HG03108 (cell line): ENCODE measurements at regions not wholly inside any gene's neighbourhood (a gene's known extent, or its start where the extent isn't known, plus 50 kb on each side); places are given as distances from the start of the nearest gene placed in this dataset.
"Not testable (repeated sequence)": the region's sequence is repeated elsewhere in the genome, so short reads cannot be mapped to it uniquely, and the experiment has no call there.

Source experiments
- ATAC-seq: cut with Tn5 transposase; IDR thresholded peaks from one replicate; pipeline ENCODE4 v1.9.1; 2021; ENCODE audit warnings: moderate library complexity; ENCODE audit not compliant: unreplicated experiment

DNA sequence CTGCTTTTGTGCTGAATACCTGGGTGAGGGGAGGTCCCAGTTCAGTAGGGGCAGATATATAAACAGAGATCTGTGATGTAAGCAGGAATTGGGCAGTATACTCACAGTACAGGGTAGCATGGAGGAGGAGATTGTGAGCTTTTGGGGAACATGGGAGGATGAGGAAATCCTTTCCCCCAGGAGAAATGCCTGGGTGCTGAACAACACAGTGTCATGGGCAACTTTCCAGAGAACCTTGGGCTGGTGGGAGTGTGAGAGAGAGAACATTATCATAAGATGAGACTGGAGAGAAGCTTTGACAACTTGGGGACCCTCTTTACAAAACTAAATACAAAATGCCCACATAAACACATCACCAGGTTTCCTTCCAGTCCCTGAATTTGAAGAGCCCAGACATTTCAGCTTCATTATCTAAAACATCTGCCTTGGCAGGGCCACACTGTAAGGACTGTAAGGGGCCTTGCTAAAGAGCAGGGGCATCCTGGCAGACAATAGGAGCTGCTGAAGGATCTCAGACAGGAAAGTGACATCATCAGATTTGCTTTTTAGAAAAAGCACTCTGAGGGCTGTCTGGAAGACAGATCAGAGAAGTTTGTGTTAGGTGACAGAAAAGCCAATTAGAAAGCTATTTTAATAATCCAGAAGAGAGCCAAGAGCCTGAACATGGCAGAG, 105.1 kb upstream of the FOXN2 start:
- no peak for ATAC-seq

DNA sequence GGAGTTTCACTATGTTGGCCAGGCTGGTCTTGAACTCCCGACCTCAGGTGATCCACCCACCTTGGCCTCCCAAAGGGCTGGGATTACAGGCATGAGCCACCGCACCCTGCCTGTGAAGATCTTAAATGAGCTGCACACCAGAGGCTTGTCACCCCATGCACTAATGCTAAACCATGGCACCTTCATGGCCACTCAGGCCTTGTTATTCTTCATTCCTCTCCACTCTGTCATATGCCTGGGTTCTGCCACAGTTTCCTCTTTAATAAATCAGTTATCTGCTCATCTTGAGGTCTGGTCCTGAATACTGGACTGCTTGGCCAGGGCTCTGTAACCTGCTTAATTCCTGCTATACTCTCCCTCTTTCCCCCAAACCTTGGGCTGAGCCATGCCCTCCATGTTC, 104.3 kb upstream of the FOXN2 start:
- no peak for ATAC-seq

DNA sequence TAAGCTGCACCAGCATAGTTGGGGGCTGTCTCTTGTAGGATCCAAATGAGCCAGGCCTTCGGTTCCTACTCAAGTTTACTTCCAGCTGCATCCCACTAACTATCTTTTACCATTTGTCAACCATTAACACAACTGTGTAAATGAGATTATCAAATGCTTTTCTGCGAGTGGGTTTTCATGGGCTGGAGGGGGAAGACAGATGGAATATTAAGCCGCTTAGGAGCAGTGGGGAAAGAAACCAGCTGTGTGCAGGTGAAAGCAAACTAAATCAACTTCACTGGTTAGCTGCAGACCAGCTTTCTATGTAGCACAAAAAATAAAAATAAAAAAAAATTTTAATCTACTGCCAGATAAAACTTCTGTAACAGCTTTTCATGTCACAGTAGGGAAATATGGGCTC, 100.8 kb upstream of the FOXN2 start:
- ATAC-seq, result no peak

DNA sequence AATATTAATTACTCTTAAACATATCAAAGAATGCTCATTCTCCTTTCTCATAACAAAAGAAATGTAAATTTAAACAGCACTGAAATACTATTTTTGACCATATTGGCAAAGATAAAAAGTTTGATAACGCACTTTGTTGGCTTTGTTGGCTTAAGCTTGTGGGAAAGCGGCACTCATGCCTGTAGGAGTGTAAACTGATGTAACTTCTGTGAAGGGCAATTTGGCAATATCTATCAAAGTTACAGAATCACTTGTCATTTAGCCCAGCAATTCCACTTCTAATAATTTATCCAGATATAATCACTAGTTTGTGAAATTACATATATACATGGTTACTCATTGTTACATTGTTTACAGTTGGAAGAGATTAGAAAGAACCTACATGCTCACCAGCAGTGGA, 96.3 kb upstream of the FOXN2 start:
- ATAC-seq, result no peak

DNA sequence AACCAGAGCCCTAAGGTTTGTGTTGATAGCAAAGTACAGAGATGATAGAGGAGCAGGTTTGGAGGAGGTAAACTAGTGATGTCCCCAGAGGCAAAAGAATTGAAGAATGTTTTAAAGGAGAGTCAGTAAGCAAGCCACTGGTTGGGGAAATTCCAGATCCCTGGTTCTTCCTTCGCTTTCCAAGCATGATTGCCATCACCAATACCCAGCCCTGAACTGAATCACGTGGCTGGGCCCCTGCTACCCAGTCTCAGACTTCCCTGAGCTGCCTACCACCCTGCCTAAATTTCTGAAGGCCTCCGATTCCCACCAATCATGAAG, 95.3 kb upstream of the FOXN2 start:
- no peak for ATAC-seq

DNA sequence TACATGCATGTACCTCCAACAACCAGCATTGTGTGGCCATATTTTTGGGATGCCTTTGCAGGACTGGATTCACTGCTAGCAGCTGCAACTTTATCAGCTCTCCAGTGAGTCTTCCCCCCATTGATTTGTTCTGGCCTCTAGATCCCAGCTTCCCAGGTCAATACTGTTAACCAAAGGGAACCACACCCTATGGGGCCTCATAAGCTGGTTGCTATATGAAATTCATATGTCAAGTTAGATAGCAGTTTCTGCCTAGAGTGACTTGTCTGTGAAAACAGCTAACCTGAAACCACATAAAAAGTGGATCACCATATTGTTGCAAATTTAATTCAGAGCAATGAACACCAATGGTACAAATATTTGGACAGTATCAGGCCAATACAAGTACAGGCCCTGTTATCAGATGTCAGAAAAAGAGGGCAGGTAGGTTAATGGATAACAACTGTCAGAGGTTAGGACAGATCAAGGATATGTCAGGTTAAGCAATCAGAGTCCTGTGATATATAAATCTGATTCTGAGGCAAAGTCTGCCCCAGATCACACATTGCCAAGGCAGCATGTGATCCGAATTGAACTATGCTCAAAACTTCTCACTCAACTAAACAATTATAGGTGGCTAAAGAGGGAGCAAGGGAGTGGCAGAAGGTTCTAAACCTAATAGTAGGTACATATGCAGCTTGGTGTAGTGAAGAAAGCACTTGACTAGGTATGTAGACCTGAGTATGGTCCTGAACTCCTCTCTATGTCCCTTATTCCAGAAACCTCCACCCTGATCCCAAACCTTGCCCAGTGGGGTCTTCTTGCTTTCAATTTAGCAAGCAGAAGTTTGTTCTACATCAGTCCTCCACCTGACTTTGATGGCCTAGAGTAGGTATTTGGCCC, 94.7 kb upstream of the FOXN2 start:
- ATAC-seq, result no peak

DNA sequence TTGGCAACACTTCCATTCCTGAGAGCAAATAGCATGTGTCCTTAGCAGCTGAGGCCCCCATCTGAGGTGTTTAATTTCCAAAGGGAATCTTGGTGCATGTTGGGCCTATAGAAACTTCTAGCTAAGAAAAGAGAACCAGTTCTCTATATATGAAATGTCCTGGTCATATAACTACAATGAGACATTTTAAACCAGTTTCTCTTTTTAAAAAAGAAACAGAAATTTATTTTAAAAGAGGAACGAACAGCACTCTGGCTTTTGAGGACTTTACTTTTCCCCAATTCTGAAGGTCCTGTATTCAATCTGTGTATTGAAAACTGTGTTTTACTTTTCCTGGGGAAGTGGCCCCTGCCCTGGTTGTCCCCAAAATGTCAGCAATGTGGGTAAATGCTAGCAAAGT, 94.0 kb upstream of the FOXN2 start:
- no peak for ATAC-seq

DNA sequence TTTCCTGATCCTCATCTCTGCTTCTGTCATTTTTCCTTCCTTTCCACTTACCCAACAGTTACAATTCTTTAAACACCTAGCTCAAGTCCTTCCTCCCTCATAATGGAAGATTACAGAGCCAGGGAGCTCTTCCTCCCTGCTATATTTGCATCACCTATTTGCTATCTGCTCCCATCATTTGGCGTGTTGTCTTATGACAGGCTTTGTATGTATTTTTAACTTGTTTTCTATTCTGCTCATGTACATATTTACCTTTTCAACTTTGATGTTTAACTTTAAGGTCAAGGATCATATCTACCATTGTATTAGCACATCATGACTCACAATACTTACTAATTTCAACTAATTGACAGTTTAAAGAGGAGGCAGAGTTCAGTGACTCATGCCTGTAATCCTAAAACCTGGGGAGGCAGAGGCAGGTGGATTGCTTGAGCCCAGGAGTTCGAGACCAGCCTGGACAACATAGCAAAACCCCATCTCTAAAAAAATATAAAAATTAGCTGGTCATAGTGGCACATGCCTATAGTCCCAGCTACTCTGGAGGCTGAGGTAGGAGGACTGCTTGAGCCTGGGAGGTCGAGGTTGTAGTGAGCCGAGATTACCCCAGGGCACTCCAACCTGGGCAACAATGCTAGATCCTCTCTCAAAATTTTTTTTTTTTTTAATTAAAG, 92.5 kb upstream of the FOXN2 start:
- ATAC-seq, result no peak

DNA sequence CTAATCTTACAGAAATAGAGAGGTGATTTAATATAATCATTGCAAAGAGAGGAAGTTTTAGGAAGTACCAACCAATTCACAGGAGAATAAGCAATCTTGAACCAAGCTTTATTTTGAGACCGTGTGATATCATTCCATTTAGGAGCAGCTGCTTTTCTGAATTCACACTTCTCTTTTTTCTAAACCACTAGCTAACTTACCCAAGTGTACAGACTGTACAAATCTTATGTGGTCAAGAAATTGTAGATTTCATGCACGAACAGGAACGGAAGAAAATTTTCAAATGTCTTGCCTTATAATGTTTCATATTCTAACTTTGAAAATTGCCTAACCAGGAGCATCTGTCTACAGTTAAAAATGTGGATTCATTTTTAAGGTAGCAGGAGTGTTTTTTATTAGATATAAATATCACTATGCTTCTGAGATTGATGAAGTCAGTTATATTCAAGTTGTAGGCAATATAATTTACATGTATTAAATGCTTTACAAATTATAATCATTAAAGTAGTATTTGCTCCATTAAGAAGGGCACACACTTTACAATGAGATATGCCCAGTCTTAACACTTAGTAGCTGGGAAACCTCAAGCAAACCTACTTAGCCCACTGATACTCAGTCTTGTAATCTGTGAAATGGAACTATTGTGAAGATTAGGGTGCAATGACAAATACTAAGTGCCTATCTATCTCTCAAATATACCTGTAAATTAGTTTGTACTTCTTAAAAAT, 86.7 kb upstream of the FOXN2 start:
- ATAC-seq, result peak; percentile 77

DNA sequence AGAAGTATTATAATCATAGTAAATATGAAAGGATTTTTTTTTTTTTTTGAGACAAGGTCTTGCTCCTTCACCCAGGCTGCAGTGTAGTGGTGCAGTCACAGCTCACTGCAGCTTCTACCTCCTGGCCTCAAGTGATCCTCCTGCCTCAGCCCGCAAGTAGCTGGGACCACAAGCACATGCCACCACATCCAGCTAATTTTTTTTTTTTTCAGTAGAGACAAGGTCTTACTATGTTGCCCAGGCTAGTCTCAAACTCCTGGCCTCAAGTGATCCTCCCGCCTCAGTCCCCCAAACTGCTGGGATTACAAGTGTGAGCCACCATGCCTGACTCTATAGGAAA, 86.2 kb upstream of the FOXN2 start:
- no peak for ATAC-seq

DNA sequence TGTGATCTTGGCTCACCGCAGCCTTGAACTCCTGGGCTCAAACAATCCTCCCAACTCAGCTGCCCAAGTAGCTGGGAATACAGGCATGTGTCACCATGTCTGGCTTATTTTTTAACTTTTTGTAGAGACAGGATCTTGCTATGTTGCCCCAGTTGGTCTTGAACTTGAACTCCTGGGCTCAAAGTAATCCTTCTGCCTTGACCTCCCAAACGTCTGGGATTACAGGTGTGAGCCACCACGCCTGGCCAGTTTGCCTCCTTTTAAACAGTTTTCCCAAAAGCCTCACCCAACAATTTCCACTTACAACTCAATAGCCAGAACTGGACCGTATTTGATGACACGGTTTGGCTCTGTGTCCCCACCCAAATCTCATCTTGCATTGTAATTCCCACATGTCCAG, 85.4 kb upstream of the FOXN2 start:
- no peak for ATAC-seq

DNA sequence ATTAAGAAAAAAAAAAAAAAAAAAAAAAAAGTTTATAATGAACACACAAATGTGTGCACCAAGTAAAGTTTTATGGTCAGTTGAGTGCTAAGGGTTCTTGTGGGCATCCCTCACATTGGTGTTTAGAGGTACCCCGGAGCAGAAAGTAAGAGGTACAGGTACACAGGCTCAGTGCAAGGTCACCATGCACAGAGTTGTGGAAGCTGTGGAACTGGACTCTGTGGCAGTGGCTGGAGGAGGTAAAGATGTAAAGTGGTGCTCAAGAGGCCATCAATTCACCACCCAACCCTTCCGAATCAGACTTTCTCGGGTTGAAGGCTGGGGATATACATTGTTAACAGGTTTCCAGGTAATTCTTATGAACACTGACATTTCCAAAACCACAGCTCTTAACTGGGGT, 83.6 kb upstream of the FOXN2 start:
- ATAC-seq, result no peak

DNA sequence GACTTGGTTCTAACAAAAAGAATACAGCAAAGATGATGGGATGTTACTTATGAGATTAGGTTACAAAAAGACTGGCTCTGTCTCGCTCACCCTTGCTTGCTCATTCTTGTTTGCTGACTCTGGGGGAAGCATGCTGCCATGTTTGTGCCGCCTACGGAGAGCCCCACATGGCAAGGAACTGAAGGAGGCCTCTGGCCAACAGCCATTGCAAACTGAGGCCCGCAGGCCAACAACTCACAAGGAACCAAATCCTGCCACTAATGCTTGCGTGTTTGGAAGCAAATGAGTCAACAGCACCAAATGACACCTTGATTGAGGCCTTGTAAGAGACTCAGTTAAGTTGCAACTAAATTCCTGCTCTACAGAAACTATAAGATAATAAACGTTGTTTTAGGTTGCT, 82.1 kb upstream of the FOXN2 start:
- no peak for ATAC-seq

DNA sequence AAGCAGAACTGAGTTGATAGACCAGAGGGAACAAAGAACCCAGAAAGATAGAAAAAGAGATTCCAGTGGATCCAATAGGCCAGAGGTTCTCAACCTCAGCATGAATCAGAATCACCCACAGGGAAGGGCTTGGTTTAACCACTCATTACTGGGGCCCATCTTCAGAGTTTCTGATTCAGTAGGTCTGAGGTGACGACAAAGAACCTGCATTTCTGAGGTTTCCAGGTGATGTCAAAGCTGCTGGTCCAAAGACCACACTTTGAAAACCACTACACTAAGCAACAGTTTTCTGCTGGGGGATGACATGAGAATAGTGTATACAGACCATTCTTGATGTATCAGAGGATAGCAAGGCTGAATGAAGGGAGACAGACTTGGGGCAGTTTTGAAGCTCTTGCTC, 81.5 kb upstream of the FOXN2 start:
- no peak for ATAC-seq

DNA sequence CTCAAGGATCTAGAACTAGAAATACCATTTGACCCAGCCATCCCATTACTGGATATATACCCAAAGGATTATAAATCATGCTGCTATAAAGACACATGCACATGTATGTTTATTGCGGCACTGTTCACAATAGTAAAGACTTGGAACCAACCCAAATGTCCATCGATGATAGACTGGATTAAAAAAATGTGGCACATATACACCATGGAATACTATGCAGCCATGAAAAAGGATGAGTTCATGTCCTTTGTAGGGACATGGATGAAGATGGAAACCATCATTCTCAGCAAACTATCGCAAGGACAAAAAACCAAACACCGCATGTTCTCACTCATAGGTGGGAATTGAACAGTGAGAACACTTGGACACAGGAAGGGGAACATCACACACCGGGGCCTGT, 80.7 kb upstream of the FOXN2 start:
- ATAC-seq, result not testable (repeated sequence)

DNA sequence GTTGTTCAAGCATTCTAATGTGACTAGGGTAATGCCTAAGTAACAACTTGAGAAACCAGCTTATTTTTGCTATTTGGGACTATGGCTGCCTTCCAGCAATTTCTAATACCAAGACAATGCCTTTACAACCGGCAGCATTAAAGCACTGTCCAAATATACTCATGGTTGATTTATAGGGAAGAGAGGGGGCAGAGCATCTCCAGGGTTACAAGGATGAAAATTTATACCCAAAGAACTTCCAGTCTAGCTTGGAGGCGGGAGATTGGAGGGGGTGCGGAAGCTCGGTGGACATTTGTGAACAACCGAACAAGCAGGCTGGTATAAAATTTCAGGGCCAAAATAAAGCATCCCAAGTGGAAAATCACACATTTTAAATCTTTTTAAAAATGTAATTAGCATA, 79.4 kb upstream of the FOXN2 start:
- no peak for ATAC-seq

DNA sequence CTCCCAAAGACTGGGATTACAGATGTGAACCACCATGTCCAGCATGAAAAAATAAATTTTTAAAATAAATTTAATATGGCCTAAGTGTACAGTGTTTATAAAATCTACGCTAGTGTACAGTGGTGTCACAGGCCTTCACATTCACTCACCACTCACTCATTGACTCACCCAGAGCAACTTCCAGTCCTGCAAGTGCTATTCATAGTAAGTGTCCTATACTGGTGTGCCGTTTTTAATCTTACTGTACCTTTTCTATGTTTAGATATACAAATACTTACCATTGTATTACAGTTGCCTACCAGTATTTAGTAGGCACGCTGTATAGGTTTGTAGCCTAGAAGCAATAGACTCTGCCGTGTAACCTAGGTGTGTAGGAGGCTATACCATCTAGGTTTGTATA, 76.1 kb upstream of the FOXN2 start:
- no peak for ATAC-seq

DNA sequence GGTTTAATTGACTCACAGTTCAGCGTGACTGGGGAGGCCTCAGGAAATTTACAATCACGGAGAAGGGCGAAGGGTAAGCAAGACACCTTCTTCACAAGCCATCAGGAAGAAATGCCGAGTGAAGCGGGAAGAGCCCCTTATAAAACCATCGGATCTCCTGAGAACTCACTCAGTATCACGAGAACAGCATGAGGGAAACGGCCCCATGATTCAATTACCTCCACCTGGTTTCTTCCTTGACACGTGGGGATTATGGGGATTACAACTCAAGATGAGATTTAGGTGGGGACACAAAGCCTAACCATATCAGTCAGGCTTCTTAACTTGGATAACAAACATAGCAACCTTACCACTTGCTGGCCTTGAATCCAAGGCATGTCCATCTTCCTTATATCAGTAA, 73.6 kb upstream of the FOXN2 start:
- ATAC-seq, result no peak

DNA sequence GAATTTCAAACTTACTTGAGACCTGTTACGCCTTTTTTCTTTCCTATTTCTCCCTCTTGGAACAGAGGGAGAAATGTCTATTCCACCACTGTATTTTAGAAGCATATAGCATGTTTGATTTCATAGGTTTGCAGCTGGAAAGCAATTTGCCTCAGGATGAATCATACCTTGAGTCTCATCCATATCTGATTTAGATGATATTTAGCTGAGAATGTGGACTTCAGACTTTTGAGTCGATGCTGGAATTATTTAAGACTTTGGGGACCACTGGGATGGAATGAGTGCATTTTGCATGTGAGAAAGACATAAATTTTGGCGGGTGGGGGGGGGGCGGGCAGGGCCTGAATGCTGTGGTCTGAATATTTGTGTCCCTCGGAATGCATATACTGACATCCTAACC, 67.3 kb upstream of the FOXN2 start:
- ATAC-seq, result no peak

DNA sequence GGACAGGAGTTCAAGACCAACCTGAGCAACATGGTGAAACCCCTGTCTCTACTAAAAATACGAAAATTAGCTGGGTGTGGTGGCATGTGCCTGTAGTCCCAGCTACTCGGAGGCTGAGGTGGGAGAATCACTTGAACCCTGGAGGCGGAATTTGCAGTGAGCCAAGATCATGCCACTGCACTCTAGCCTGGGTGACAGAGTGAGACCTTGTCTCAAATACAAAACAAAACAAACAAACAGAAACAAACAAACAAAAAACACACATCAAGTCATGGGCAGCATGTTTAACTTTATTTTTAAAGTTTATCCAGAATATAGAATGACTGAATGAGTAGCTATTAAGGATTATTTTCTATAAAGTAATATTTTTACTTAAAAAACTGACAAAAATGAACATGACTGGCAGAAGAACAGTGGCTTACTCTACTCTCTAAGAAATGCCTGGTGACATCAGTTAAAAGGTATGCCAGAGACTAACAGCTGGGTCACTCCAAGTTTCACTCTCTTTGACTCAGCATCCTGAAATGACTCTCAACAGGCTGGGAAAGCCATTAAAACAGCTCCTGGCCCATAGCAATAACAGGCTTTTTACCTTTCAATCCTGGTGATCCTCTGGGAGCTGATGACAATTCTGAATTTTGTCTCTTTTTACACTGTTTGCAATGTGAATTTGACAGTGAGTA, 66.1 kb upstream of the FOXN2 start:
- ATAC-seq, result peak; percentile 84

DNA sequence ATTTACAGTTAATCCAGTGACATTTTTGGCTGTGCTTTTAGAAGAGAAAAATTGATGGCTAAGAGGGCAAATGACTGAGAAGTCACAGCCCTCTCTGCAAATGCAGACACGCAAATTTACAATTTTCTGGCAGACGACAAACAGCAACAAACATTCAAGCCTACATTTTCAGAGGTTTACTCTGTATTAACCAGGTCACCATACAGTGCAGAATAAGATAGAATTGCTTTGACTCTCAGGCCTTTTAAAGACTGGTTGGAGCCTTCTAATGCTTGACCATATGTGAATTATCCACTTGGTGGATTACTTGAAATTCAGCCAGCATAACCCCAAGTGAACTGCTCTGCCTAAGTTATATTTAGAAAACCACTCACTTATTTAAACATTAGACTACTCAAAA, 65.5 kb upstream of the FOXN2 start:
- ATAC-seq, result no peak
